Osteoblast (primary cell): ENCODE measurements at regions not wholly inside any gene's neighbourhood (a gene's known extent, or its start where the extent isn't known, plus 50 kb on each side); places are given as distances from the start of the nearest gene placed in this dataset.

Experiments
- DNase-seq: peaks from one replicate; pipeline ENCODE4 v3.0.0; 2011; ENCODE audit warnings: low spot score, mixed read lengths; ENCODE audit not compliant: insufficient read length; ENCODE audit errors: missing footprints
- H2AFZ ChIP-seq: 2 replicates; pipeline ENCODE4 v1.6.0; 2011; ENCODE audit warnings: mild to moderate bottlenecking, low read length
- H3K27ac ChIP-seq: 2 replicates; pipeline ENCODE4 v1.5.1; 2011; ENCODE audit warnings: mild to moderate bottlenecking, low read depth, low read length, moderate library complexity
- H3K27me3 ChIP-seq: 2 replicates; pipeline ENCODE4 v1.6.0; 2012; ENCODE audit warnings: mild to moderate bottlenecking, control low read depth, inconsistent platforms, low read length, moderate library complexity; ENCODE audit not compliant: insufficient read depth
- H3K36me3 ChIP-seq: 2 replicates; pipeline ENCODE4 v1.5.1; 2011; ENCODE audit warnings: mild to moderate bottlenecking, low read length, control low read depth, moderate library complexity; ENCODE audit not compliant: insufficient read depth
- H3K4me1 ChIP-seq: 2 replicates; pipeline ENCODE4 v1.5.1; 2011; ENCODE audit warnings: mild to moderate bottlenecking, low read length, control low read depth, moderate library complexity; ENCODE audit not compliant: insufficient read depth
- H3K4me2 ChIP-seq: 2 replicates; pipeline ENCODE4 v1.6.0; 2011; ENCODE audit warnings: mild to moderate bottlenecking, low read length; ENCODE audit not compliant: insufficient read depth
- H3K4me3 ChIP-seq: fragments of 200-600 bp; sonication (generic); 3 replicates; pipeline ENCODE4 v1.5.1; 2012; ENCODE audit warnings: mild to moderate bottlenecking, low read length, inconsistent platforms; ENCODE audit not compliant: insufficient read depth
- H3K79me2 ChIP-seq: 2 replicates; pipeline ENCODE4 v1.6.0; 2012; ENCODE audit warnings: mild to moderate bottlenecking, low read length, control low read depth, inconsistent platforms; ENCODE audit not compliant: insufficient read depth
- H3K9me3 ChIP-seq: 2 replicates; pipeline ENCODE4 v1.5.1; 2011; ENCODE audit warnings: low read depth, low read length, control low read depth
- H4K20me1 ChIP-seq: 2 replicates; pipeline ENCODE4 v1.6.0; 2012; ENCODE audit warnings: mild to moderate bottlenecking, low read length, control low read depth; ENCODE audit not compliant: insufficient read depth
- TF ChIP-seq, protein P1 (sequence below): IDR thresholded peaks from 2 replicates; pipeline ENCODE4 v1.5.1; 2011; ENCODE audit warnings: mild to moderate bottlenecking, low read depth, low read length, moderate library complexity; ENCODE audit errors: extremely low read depth

DNA sequence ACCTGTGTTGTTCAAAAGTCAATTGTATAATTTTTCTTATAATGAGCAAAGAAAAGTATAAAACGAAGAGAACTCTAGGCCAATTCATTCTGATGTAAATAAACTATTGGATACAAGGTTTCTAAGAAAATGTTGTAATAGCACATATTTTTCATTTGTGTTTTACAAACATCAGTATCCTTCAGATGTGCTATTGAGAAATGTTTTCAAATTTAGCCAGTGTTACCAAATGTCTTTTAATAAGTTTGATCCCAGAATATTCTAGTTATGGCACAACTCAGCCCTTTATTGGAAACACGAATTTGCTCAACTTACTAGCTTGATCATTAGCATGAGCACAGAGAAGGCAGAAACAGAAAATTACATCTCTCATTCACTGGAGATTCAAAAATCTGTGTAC is 319.3 kb downstream of the IL15 start:
- TF ChIP-seq, protein P1, sequence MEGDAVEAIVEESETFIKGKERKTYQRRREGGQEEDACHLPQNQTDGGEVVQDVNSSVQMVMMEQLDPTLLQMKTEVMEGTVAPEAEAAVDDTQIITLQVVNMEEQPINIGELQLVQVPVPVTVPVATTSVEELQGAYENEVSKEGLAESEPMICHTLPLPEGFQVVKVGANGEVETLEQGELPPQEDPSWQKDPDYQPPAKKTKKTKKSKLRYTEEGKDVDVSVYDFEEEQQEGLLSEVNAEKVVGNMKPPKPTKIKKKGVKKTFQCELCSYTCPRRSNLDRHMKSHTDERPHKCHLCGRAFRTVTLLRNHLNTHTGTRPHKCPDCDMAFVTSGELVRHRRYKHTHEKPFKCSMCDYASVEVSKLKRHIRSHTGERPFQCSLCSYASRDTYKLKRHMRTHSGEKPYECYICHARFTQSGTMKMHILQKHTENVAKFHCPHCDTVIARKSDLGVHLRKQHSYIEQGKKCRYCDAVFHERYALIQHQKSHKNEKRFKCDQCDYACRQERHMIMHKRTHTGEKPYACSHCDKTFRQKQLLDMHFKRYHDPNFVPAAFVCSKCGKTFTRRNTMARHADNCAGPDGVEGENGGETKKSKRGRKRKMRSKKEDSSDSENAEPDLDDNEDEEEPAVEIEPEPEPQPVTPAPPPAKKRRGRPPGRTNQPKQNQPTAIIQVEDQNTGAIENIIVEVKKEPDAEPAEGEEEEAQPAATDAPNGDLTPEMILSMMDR: no peak
- DNase-seq: no peak
- no peak overlapping the region for H2AFZ ChIP-seq
- no peaks in the 10 kb centered on the region for H3K79me2 ChIP-seq
- no peak overlapping the region for H3K4me3 ChIP-seq
- H4K20me1 ChIP-seq: no peaks in the 10 kb centered on the region
- no peaks in the 10 kb centered on the region for H3K4me1 ChIP-seq
- no peak overlapping the region for H3K27ac ChIP-seq
- H3K27me3 ChIP-seq: no peaks in the 10 kb centered on the region
- H3K9me3 ChIP-seq: no peaks in the 10 kb centered on the region
- no peaks in the 10 kb centered on the region for H3K36me3 ChIP-seq
- no peak overlapping the region for H3K4me2 ChIP-seq

DNA sequence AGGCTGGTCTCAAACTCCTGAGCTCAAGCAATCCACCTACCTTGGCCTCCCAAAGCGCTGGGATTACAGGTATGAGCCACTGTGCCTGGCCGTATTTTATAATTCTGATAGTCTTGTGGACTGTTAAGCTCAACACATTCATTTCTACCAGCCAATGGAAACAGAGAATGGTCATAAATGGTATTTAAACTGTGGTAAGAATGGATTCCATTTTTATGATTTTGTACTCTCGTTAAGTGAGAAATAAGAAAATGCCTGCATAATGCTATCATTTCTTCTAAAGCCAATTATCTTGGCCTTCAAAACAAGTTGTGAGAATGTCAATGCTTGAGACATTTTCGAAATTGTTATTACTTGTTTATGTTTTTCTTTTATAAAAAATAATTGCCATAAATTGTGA is 321.0 kb downstream of the IL15 start:
- Histone ChIP-seq H4K20me1 (no peaks in the 10 kb centered on the region), H3K9me3 (no peaks in the 10 kb centered on the region), H3K4me3 (peak overlapping the region; percentile 23), H2AFZ (peak overlapping the region; percentile 62), H3K4me2 (peak overlapping the region; percentile 58), H3K27ac (no peak overlapping the region), H3K27me3 (no peaks in the 10 kb centered on the region), H3K4me1 (no peaks in the 10 kb centered on the region), H3K36me3 (no peaks in the 10 kb centered on the region), H3K79me2 (no peaks in the 10 kb centered on the region)
- DNase-seq: no peak
- TF ChIP-seq, protein P1: no peak

- Histone ChIP-seq H3K4me2 (no peak overlapping the region), H3K36me3 (no peaks in the 10 kb centered on the region), H3K27me3 (no peaks in the 10 kb centered on the region), H3K9me3 (no peaks in the 10 kb centered on the region), H3K79me2 (no peaks in the 10 kb centered on the region), H2AFZ (no peak overlapping the region), H3K4me1 (no peaks in the 10 kb centered on the region), H4K20me1 (no peaks in the 10 kb centered on the region), H3K27ac (no peak overlapping the region), H3K4me3 (no peak overlapping the region)
- TF ChIP-seq, protein P1: no peak
- DNase-seq: no peak
Observed at GRCh38 chr4:141962486-141962885, 326.1 kb downstream of the IL15 start.

GRCh38 chr4:141971869-141972268 is 335.5 kb downstream of the IL15 start:
- H3K9me3 ChIP-seq: no peaks in the 10 kb centered on the region
- no peak overlapping the region for H3K4me2 ChIP-seq
- H3K4me3 ChIP-seq: no peak overlapping the region
- TF ChIP-seq, protein P1: no peak
- no peak for DNase-seq
- H3K36me3 ChIP-seq: no peaks in the 10 kb centered on the region
- no peak overlapping the region for H3K27ac ChIP-seq
- H3K4me1 ChIP-seq: no peaks in the 10 kb centered on the region
- no peaks in the 10 kb centered on the region for H4K20me1 ChIP-seq
- H3K27me3 ChIP-seq: no peaks in the 10 kb centered on the region
- no peaks in the 10 kb centered on the region for H3K79me2 ChIP-seq
- no peak overlapping the region for H2AFZ ChIP-seq
